Activated T-cell treated with anti-CD3 and anti-CD28 coated beads, Interleukin-2, amount 50 U/mL, for 4 hours (primary cell): ENCODE measurements at regions not wholly inside any gene's neighbourhood (a gene's known extent, or its start where the extent isn't known, plus 50 kb on each side); places are given as distances from the start of the nearest gene placed in this dataset.

Experiments
- ATAC-seq, 2 donors: fragments of 200-7000 bp; cut with Tn5 transposase; one replicate each; pipeline ENCODE4 v1.10.0; 2021
- DNase-seq: peaks from one replicate; pipeline ENCODE4 v3.0.0-alpha.2; 2020
- H3K27me3 Mint-ChIP-seq: one replicate; pipeline ENCODE4 v1.8.0; 2021; ENCODE audit warnings: low read depth, mixed read lengths
- H3K36me3 Mint-ChIP-seq: one replicate; pipeline ENCODE4 v1.8.0; 2022; ENCODE audit warnings: mixed read lengths; ENCODE audit not compliant: insufficient read depth
- H3K4me1 Mint-ChIP-seq: one replicate; pipeline ENCODE4 v1.8.0; 2021; ENCODE audit warnings: low read depth, mixed read lengths
- H3K4me3 Mint-ChIP-seq: one replicate; pipeline ENCODE4 v1.8.0; 2021; ENCODE audit warnings: mild to moderate bottlenecking, moderate library complexity, mixed read lengths
- H3K9me3 Mint-ChIP-seq: one replicate; pipeline ENCODE4 v1.8.0; 2021; ENCODE audit warnings: mixed read lengths

- Mint-ChIP-seq H3K27me3 (no peaks in the 10 kb centered on the region), H3K36me3 (no peaks in the 10 kb centered on the region), H3K4me3 (no peak overlapping the region), H3K9me3 (peaks cover 14% of the 10 kb centered on the region), H3K4me1 (no peaks in the 10 kb centered on the region)
- DNase-seq (no peak), ATAC-seq (no peak)
These were observed 520.2 kb downstream of the RFC3 start for GRCh38 chr13:34338102-34338501.

GRCh38 chr13:34340534-34340933 lies 522.6 kb downstream of the RFC3 start:
- H3K36me3 Mint-ChIP-seq: no peaks in the 10 kb centered on the region
- no peaks in the 10 kb centered on the region for H3K27me3 Mint-ChIP-seq
- ATAC-seq (no peak), DNase-seq (no peak)
- H3K4me1 Mint-ChIP-seq: no peaks in the 10 kb centered on the region
- H3K4me3 Mint-ChIP-seq: no peak overlapping the region
- peaks cover 10% of the 10 kb centered on the region for H3K9me3 Mint-ChIP-seq

- Mint-ChIP-seq H3K27me3 (no peaks in the 10 kb centered on the region), H3K4me1 (no peaks in the 10 kb centered on the region), H3K9me3 (peaks cover 10% of the 10 kb centered on the region), H3K36me3 (no peaks in the 10 kb centered on the region), H3K4me3 (no peak overlapping the region)
- ATAC-seq: no peak
- DNase-seq: no peak
These were observed 525.5 kb downstream of the RFC3 start for GRCh38 chr13:34343413-34343940.

DNA sequence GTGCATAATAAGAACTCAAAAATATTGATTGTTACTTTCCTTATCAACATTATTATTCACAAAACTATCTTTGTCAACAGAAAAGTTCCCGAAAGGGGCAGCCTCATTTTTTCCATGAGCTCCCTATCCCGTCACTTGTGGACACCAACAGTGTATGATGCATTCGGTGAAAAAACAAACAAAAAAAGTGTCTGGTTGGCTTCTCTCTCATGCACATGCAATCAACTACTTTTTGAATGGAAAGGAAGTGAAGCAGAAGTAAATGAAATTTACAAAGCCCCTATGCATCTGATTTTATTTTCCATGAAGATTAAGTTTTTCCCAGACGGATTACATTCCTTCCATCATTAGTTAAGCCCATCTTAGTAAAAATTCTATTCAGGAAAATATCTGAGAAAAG lies 526.9 kb downstream of the RFC3 start:
- no peak overlapping the region for H3K4me3 Mint-ChIP-seq
- DNase-seq (no peak), ATAC-seq (no peak)
- no peaks in the 10 kb centered on the region for H3K4me1 Mint-ChIP-seq
- no peaks in the 10 kb centered on the region for H3K36me3 Mint-ChIP-seq
- H3K27me3 Mint-ChIP-seq: no peaks in the 10 kb centered on the region
- H3K9me3 Mint-ChIP-seq: peaks cover 10% of the 10 kb centered on the region

DNA sequence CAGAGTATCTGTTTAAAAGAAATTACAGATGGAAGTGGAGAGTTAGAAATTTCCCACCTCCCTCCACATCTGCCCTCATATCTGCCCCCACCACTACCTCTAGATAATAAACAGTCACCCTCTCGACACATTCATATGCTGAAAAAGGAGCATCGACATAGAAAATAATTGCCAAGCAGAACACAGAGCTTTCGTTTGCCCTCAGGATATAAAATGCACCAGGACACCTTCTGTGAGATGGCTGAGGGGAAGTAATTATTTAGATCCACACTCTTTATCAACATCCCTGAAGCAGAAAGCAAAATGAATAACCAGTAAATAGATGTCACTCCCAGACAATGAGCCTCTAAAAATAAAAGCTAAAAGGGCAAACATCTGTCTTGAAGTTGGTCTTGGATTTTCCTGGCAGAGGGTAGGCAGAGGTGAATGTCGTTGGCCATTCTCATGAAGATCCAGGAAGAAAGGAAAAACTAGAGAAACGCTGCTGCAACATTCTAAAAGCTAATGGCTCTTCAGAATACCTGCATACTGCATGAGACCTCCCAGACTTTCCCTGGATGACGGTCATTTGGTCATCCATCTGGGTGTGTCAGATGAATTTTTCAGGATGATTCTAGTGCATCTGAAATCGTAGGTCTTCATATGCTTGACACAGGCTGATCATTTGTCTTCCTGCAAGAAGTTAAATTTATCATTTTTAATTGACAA lies 527.5 kb downstream of the RFC3 start:
- H3K36me3 Mint-ChIP-seq: no peaks in the 10 kb centered on the region
- H3K4me3 Mint-ChIP-seq: no peak overlapping the region

GRCh38 chr13:34346626-34347025 lies 528.7 kb downstream of the RFC3 start:
- no peak overlapping the region for H3K4me3 Mint-ChIP-seq
- no peaks in the 10 kb centered on the region for H3K27me3 Mint-ChIP-seq
- no peaks in the 10 kb centered on the region for H3K36me3 Mint-ChIP-seq
- no peak for DNase-seq
- no peak for ATAC-seq
- H3K9me3 Mint-ChIP-seq: no peaks in the 10 kb centered on the region
- no peaks in the 10 kb centered on the region for H3K4me1 Mint-ChIP-seq

More for the DNA sequence above, 527.5 kb downstream of the RFC3 start:
- no peaks in the 10 kb centered on the region for H3K27me3 Mint-ChIP-seq
- H3K4me1 Mint-ChIP-seq: no peaks in the 10 kb centered on the region
- DNase-seq (no peak), ATAC-seq (no peak)
- peaks cover 4% of the 10 kb centered on the region for H3K9me3 Mint-ChIP-seq

DNA sequence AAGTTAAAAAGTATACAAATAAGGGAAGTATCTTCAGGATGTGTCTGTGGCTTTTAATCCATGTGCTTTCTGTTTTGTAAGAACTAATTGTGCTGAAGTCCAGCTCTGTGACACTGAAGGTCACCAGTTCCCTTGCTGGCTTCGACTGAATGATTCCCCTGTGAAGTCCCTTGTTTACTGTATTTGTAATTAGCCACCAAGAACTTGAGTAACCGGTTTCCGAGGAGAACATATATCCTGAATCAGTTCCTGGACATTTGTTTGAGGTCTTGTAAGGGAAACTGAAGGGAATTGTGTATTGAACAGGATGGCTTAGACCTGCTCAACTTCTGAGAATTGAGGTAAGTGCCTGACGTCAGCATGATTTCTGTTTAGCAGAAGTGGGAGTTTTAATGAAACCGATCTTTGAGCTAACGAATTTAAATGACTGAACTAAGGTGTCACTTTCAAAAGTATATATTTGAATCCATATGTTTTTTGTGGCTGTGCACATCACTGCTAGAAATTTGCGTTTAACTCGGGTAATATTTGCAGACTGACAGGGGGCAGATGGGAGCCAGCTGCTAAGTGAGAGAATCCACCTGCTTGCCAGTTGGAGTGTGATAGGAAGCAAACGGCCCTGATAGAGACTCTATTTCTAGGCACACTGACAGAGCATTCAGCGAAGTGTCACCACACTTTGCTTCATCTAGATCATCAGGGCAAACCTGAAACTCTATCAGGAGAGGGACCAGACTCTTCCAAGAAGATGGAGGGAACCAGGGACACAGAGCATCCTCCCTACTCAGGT lies 530.0 kb downstream of the RFC3 start:
- DNase-seq: no peak
- no peak overlapping the region for H3K4me3 Mint-ChIP-seq
- H3K9me3 Mint-ChIP-seq: no peaks in the 10 kb centered on the region
- H3K27me3 Mint-ChIP-seq: no peaks in the 10 kb centered on the region
- H3K36me3 Mint-ChIP-seq: no peaks in the 10 kb centered on the region
- no peaks in the 10 kb centered on the region for H3K4me1 Mint-ChIP-seq
- ATAC-seq: no peak

DNA sequence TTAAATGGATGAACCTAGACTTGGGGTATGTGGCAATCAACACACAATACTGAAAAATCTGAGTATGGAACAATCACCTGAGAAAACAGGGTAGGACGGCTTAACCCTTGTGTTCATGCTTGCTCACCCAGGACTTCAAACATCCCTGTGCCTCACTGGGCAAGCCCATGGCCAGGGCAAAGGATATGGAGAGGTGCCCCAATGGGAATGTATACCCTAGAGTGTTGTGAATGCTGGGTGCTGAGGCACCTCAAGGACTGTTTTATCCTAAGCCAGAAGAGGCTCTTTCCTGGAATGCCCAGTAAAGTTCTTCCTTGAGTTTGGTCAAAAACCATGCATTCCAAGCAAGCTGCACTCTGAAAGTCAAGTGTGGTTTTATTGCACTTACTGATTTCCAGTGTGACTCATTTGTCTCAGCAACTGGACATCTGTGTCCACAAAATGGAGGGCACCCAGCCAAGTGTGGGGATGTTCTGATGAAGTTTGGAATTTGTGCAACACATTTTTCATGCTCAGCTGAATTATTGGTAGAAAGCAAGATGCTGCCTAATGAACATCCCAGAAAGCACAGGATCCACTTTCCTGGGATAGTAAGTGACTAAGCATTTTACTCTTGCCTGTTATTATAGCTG lies 531.3 kb downstream of the RFC3 start:
- H3K4me3 Mint-ChIP-seq: no peak overlapping the region
- no peaks in the 10 kb centered on the region for H3K36me3 Mint-ChIP-seq
- no peaks in the 10 kb centered on the region for H3K27me3 Mint-ChIP-seq
- ATAC-seq: no peak
- H3K4me1 Mint-ChIP-seq: no peaks in the 10 kb centered on the region
- peaks cover 3% of the 10 kb centered on the region for H3K9me3 Mint-ChIP-seq
- DNase-seq: no peak

GRCh38 chr13:34350671-34351070 lies 532.7 kb downstream of the RFC3 start:
- no peak for ATAC-seq

DNA sequence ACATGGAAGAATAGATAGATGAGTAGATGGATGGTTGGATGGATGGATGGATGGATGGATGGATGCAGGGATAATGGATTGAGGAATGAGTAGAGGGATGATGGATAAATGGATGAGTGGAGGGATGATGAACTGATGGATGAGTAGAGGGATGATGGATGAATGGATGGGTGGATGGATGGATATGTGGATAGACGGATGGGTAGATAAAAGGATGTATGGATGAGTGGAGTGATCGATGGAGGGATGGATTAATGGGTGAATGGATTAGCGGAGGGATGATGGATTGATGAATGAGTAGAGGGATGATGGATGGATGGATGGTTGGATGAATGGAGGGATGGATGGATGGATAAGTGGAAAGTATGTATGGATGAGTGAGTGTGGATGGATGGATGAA lies 533.2 kb downstream of the RFC3 start:
- DNase-seq (no peak), ATAC-seq (no peak)
- Mint-ChIP-seq H3K4me3 (no peak overlapping the region), H3K27me3 (no peaks in the 10 kb centered on the region), H3K36me3 (no peaks in the 10 kb centered on the region), H3K9me3 (peaks cover 9% of the 10 kb centered on the region), H3K4me1 (no peaks in the 10 kb centered on the region)

More at GRCh38 chr13:34350671-34351070, 532.7 kb downstream of the RFC3 start:
- no peaks in the 10 kb centered on the region for H3K4me1 Mint-ChIP-seq
- H3K27me3 Mint-ChIP-seq: no peaks in the 10 kb centered on the region
- H3K36me3 Mint-ChIP-seq: no peaks in the 10 kb centered on the region
- peaks cover 9% of the 10 kb centered on the region for H3K9me3 Mint-ChIP-seq
- DNase-seq: no peak
- H3K4me3 Mint-ChIP-seq: no peak overlapping the region

- no peaks in the 10 kb centered on the region for H3K27me3 Mint-ChIP-seq
- H3K4me3 Mint-ChIP-seq: no peak overlapping the region
- H3K9me3 Mint-ChIP-seq: peaks cover 9% of the 10 kb centered on the region
- no peaks in the 10 kb centered on the region for H3K36me3 Mint-ChIP-seq
- ATAC-seq (no peak), DNase-seq (no peak)
- H3K4me1 Mint-ChIP-seq: no peaks in the 10 kb centered on the region
These were observed 535.0 kb downstream of the RFC3 start for GRCh38 chr13:34352958-34353357.

- Mint-ChIP-seq H3K4me3 (no peak overlapping the region), H3K27me3 (no peaks in the 10 kb centered on the region), H3K36me3 (no peaks in the 10 kb centered on the region), H3K4me1 (no peaks in the 10 kb centered on the region), H3K9me3 (peaks cover 9% of the 10 kb centered on the region)
- no peak for DNase-seq
- ATAC-seq: no peak
These were observed 538.9 kb downstream of the RFC3 start for GRCh38 chr13:34356686-34357434.

GRCh38 chr13:34357435-34358232 lies 539.7 kb downstream of the RFC3 start:
- H3K36me3 Mint-ChIP-seq: no peaks in the 10 kb centered on the region
- H3K9me3 Mint-ChIP-seq: peaks cover 9% of the 10 kb centered on the region
- no peak for ATAC-seq
- no peak overlapping the region for H3K4me3 Mint-ChIP-seq
- H3K27me3 Mint-ChIP-seq: no peaks in the 10 kb centered on the region
- DNase-seq: no peak
- H3K4me1 Mint-ChIP-seq: no peaks in the 10 kb centered on the region
